ENCODE measurements at regions not wholly inside any gene's neighbourhood (a gene's known extent, or its start where the extent isn't known, plus 50 kb on each side); places are given as distances from the start of the nearest gene placed in this dataset.
"Not testable (repeated sequence)": the region's sequence is repeated elsewhere in the genome, so short reads cannot be mapped to it uniquely, and the experiment has no call there.

GRCh38 chr6:15769511-15770018, 106.7 kb upstream of the DTNBP1 start:
- no peak for DNase-seq (ENCODE audit: low read depth in 2 of 2)

GRCh38 chr6:15768999-15769398, 106.2 kb upstream of the DTNBP1 start:
- DNase-seq (ENCODE audit: low read depth in 2 of 2): no peak

- no peak for DNase-seq (ENCODE audit: low read depth in 2 of 2)
Measured at GRCh38 chr6:15763837-15764236, 101.0 kb upstream of the DTNBP1 start.

- DNase-seq (ENCODE audit: low read depth in 2 of 2): no peak
Measured at GRCh38 chr6:15763364-15763763, 100.5 kb upstream of the DTNBP1 start.

- DNase-seq (ENCODE audit: low read depth in 2 of 2): no peak
Measured at GRCh38 chr6:15761045-15761502, 98.2 kb upstream of the DTNBP1 start.

- DNase-seq (ENCODE audit: low read depth in 2 of 2): no peak
Measured at GRCh38 chr6:15758631-15759215, 95.9 kb upstream of the DTNBP1 start.

- no peak for DNase-seq (ENCODE audit: low read depth in 2 of 2)
Measured at GRCh38 chr6:15755526-15755925, 92.7 kb upstream of the DTNBP1 start.

- no peak for DNase-seq (ENCODE audit: low read depth in 2 of 2)
Measured at GRCh38 chr6:15754706-15755079, 91.9 kb upstream of the DTNBP1 start.

GRCh38 chr6:15754035-15754705, 91.3 kb upstream of the DTNBP1 start:
- no peak for DNase-seq (ENCODE audit: low read depth in 2 of 2)

- DNase-seq (ENCODE audit: low read depth in 2 of 2): no peak
Measured at GRCh38 chr6:15752820-15753219, 90.0 kb upstream of the DTNBP1 start.

- DNase-seq (ENCODE audit: low read depth in 2 of 2): no peak
Measured at GRCh38 chr6:15751721-15752350, 89.0 kb upstream of the DTNBP1 start.

GRCh38 chr6:15748341-15748740, 85.5 kb upstream of the DTNBP1 start:
- no peak for DNase-seq (ENCODE audit: low read depth in 2 of 2)

GRCh38 chr6:15747354-15747883, 84.6 kb upstream of the DTNBP1 start:
- DNase-seq (ENCODE audit: low read depth in 2 of 2): no peak

- DNase-seq (ENCODE audit: low read depth in 2 of 2): no peak
Measured at GRCh38 chr6:15745781-15746180, 83.0 kb upstream of the DTNBP1 start.

- DNase-seq (ENCODE audit: low read depth in 2 of 2): no peak
Measured at GRCh38 chr6:15744818-15745402, 82.1 kb upstream of the DTNBP1 start.

- DNase-seq (ENCODE audit: low read depth in 2 of 2): not testable (repeated sequence)
Measured at GRCh38 chr6:15742013-15742412, 79.2 kb upstream of the DTNBP1 start.

GRCh38 chr6:15741405-15741804, 78.6 kb upstream of the DTNBP1 start:
- DNase-seq (ENCODE audit: low read depth in 2 of 2): no peak

GRCh38 chr6:15739867-15740266, 77.0 kb upstream of the DTNBP1 start:
- DNase-seq (ENCODE audit: low read depth in 2 of 2): no peak

- no peak for DNase-seq (ENCODE audit: low read depth in 2 of 2)
Measured at GRCh38 chr6:15739353-15739752, 76.5 kb upstream of the DTNBP1 start.

GRCh38 chr6:15738195-15738594, 75.4 kb upstream of the DTNBP1 start:
- not testable (repeated sequence) for DNase-seq (ENCODE audit: low read depth in 2 of 2)

GRCh38 chr6:15736297-15736696, 73.5 kb upstream of the DTNBP1 start:
- no peak for DNase-seq (ENCODE audit: low read depth in 2 of 2)

- no peak for DNase-seq (ENCODE audit: low read depth in 2 of 2)
Measured at GRCh38 chr6:15735567-15736265, 72.9 kb upstream of the DTNBP1 start.

All from stimulated activated CD4-positive, alpha-beta T cell treated with anti-CD3 and anti-CD28 coated beads, Interleukin-4, amount 100 ng/mL, for 48 hours (primary cell).